NCI-H2107 treated with DMSO at 0.1 percent for 48 hours (cell line): ENCODE measurements at regions not wholly inside any gene's neighbourhood (a gene's known extent, or its start where the extent isn't known, plus 50 kb on each side); places are given as distances from the start of the nearest gene placed in this dataset.

Experiments used
- DNase-seq: peaks from one replicate; lab custom pipeline; 2025; ENCODE audit not compliant: unreplicated experiment; lab: John Stamatoyannopoulos, UW

DNA sequence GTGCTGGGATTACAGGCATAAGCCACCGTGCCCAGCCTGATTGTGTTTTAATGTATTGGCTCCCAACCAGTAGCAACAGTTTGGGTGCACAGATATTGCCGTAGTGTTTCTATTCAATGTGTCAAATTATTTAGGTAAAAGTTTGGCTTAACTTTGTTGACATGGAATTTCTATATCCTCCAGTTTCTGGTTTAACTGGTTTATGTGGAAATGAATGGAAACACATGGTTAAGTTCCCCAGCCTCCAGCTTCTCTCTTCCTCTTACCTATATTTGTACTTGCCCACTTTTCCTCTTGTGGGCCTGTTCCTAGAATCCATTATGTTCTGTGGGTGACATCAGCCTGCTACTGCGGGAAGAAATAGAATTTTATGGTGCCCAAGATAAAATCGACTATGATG lies 53.9 kb upstream of the ESR1 start:
- no peak for DNase-seq

DNA sequence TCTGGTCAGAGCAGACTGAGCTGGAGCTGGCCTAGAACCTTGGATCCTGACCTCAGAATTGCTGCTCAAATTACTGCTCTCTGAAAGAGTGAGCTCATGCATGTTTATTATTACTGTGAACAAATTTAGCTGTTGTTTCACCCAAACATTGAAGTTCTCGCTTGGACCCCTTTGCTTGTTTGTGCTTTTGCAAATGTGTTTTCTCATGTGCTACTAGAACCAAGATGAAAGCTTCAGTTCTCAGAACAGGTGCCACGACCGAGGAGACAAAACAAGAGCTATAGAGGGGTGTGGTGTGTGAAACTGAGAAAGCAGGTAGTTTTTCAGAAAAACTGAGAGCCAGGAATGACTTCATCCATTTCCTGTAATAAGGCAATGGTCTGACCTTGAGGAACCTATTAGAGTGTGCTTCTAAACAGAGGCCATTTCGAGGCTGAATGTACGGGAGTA lies 50.0 kb upstream of the ESR1 start:
- DNase-seq = no peak
